ENCODE measurements at regions not wholly inside any gene's neighbourhood (a gene's known extent, or its start where the extent isn't known, plus 50 kb on each side); places are given as distances from the start of the nearest gene placed in this dataset.

DNA sequence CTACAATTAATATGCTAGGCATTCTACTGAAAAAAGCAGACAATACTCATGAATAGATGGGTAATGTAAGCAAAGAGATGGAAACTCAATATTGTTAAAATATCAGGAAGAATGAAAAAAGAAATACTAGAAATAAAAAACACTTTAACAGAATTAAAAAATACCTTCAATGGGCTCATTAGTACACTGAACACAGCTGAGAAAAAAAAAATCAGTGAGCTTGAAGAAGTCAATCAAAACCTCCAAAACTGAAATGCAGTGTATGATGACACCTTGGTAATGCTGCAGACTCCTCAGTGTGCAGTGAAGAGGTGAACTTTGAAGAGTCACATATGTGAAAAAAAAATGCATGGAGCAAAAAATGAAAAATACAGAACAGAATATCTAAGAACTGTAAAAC lies 227.2 kb downstream of the TMEM26 start:
- TF ChIP-seq NR2F2 (IDR thresholded peaks at IDR 0.05): no peak
- TF ChIP-seq, protein P1, sequence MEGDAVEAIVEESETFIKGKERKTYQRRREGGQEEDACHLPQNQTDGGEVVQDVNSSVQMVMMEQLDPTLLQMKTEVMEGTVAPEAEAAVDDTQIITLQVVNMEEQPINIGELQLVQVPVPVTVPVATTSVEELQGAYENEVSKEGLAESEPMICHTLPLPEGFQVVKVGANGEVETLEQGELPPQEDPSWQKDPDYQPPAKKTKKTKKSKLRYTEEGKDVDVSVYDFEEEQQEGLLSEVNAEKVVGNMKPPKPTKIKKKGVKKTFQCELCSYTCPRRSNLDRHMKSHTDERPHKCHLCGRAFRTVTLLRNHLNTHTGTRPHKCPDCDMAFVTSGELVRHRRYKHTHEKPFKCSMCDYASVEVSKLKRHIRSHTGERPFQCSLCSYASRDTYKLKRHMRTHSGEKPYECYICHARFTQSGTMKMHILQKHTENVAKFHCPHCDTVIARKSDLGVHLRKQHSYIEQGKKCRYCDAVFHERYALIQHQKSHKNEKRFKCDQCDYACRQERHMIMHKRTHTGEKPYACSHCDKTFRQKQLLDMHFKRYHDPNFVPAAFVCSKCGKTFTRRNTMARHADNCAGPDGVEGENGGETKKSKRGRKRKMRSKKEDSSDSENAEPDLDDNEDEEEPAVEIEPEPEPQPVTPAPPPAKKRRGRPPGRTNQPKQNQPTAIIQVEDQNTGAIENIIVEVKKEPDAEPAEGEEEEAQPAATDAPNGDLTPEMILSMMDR (IDR thresholded peaks at IDR 0.05; ENCODE audit: low read depth, low read length, missing input control): no peak

All from liver (tissue), 3 donors.